ENCODE measurements at regions not wholly inside any gene's neighbourhood (a gene's known extent, or its start where the extent isn't known, plus 50 kb on each side); places are given as distances from the start of the nearest gene placed in this dataset.

GRCh38 chr4:112060212-112060611 is 85.0 kb upstream of the FAM241A start:
- Histone ChIP-seq H2AFZ (ENCODE audit: control insufficient read depth, low read depth, low read length) (no peak overlapping the region), H4K20me1 (ENCODE audit: control insufficient read depth, insufficient read depth) (no peaks in the 10 kb centered on the region), H3K9ac (ENCODE audit: control insufficient read depth, insufficient read depth, low read length) (no peak overlapping the region), H3K79me2 (ENCODE audit: control insufficient read depth, insufficient read depth, low read length) (no peaks in the 10 kb centered on the region), H3K4me1 (ENCODE audit: control insufficient read depth, insufficient read depth, low read length) (no peaks in the 10 kb centered on the region), H3K9me3 (replicated peaks; ENCODE audit: control insufficient read depth, insufficient read depth, low read length) (no peaks in the 10 kb centered on the region), H3K27ac (ENCODE audit: control insufficient read depth, insufficient read depth) (no peak overlapping the region), H3K4me2 (ENCODE audit: control insufficient read depth, insufficient read depth) (no peak overlapping the region), H3K36me3 (ENCODE audit: control insufficient read depth in 2 of 2, insufficient read depth in 2 of 2, low read length in 1 of 2) (no peaks in the 10 kb centered on the region), H3K27me3 (replicated peaks in 1 of 2; ENCODE audit: control insufficient read depth in 2 of 2, insufficient read depth in 2 of 2, low read length in 1 of 2) (no peaks in the 10 kb centered on the region), H3K4me3 (no peak overlapping the region)
- SMC1A ChIA-PET (ENCODE audit: uncharacterized antibody, unreplicated experiment): interaction anchor here (0.8 to 2.4 kb wide), 8 partner anchors 9 to 130 kb away, joined by 3 to 23 read pairs (median 4); no protein-coding TSS in a partner anchor
- TF ChIP-seq SPI1 (IDR thresholded peaks at IDR 0.05; ENCODE audit: borderline replicate concordance, insufficient read depth, low read depth, low read length) (no peak), CTCF (IDR thresholded peaks at IDR 0.05 in 2 of 3, conservative IDR thresholded peaks at IDR 0.05 in 1 of 3; ENCODE audit: control insufficient read depth in 2 of 3, extremely low read depth in 1 of 3, insufficient read depth in 1 of 3, low read depth in 3 of 3, low read length in 3 of 3) (peak; percentile 49 to 67 (median 54); a peak in 5 of 6 replicates), RAD21 (IDR thresholded peaks at IDR 0.05; ENCODE audit: insufficient read depth, low read depth, low read length) (peak; percentile 66), SMC3 (IDR thresholded peaks at IDR 0.05; ENCODE audit: borderline replicate concordance, low read length) (peak; percentile 43; the same call in 1 of the 2 replicates)
- CTCF ChIA-PET: interaction anchor here (0.7 to 1.3 kb wide), 14 partner anchors 10 to 419 kb away, joined by 3 to 16 read pairs (median 4); no protein-coding TSS in a partner anchor
- POLR2A ChIA-PET: no interaction called here
- DNase-seq (ENCODE audit: low read depth, low spot score) (no peak), FAIRE-seq (no peak), ATAC-seq (peak; percentile 77)
- in situ Hi-C loops (cut with MboI) (no loop called here), intact Hi-C loops (cut with micrococcal nuclease; ENCODE audit: unreplicated experiment) (loop anchor here (1.0 kb wide), 2 partner anchors 29 to 117 kb away; no protein-coding TSS in a partner anchor)
- no TSS peak for BruUV-seq (replicated peaks)
- RAD21 ChIA-PET (ENCODE audit: unreplicated experiment): interaction anchor here (0.9 to 2.6 kb wide), 6 partner anchors 8 to 205 kb away, joined by 3 to 25 read pairs (median 4); no protein-coding TSS in a partner anchor
